A549 (cell line): ENCODE measurements at regions not wholly inside any gene's neighbourhood (a gene's known extent, or its start where the extent isn't known, plus 50 kb on each side); places are given as distances from the start of the nearest gene placed in this dataset.
A peak's percentile ranks its signal among the peaks of the same experiment; 100 is the strongest.

ENCODE experiments used
- ATAC-seq, 2 experiments: fragments of 200-7000 bp in 1 of 2; fragments of >200 bp in 1 of 2; cut with Nextera tagmentation in 1 of 2; cut with Tn5 transposase in 1 of 2; 3 replicates each; pipeline versions ENCODE4 v1.8.0 to v1.9.1; 2018 to 2020; ENCODE audit warnings: mild to moderate bottlenecking in 1 of 2, moderate library complexity in 1 of 2
- CTCF ChIA-PET: fragments of 300-600 bp; sonication (Branson Sonifier 250); formaldehyde crosslinking; extraction: SDS; loops from one replicate; lab custom pipeline; 2021; ENCODE audit warnings: antibody characterized with exemption, inconsistent platforms; lab: Yijun Ruan, JAX
- POLR2A ChIA-PET: fragments of 350-600 bp; formaldehyde crosslinking; extraction: SDS; loops from one replicate; lab custom pipeline; 2021; ENCODE audit warnings: antibody characterized with exemption, inconsistent platforms; lab: Yijun Ruan, JAX
- DNase-seq, 2 experiments: peaks; one replicate each; pipeline versions ENCODE4 v3.0.0 to v3.0.0-alpha.2; 2011 to 2016; ENCODE audit warnings: low read depth in 1 of 2, low spot score in 1 of 2
- FAIRE-seq: peaks from 2 replicates; lab custom pipeline; 2011; peaks lifted over from hg19 to GRCh38; lab: Jason Lieb, UNC
- H3K27ac ChIP-seq, 2 experiments: fragments of >200 bp; sonication (Bioruptor Twin); formaldehyde crosslinking; 3 replicates each; pipeline ENCODE4 v1.5.1; 2016 to 2017
- H3K4me1 ChIP-seq: fragments of >200 bp; sonication (Bioruptor Twin); formaldehyde crosslinking; 3 replicates; pipeline ENCODE4 v1.6.1; 2016
- H3K4me2 ChIP-seq: fragments of >200 bp; sonication (Bioruptor Twin); formaldehyde crosslinking; 3 replicates; pipeline ENCODE4 v1.6.1; 2016
- H3K4me3 ChIP-seq: fragments of >200 bp; sonication (Bioruptor Twin); formaldehyde crosslinking; 3 replicates; pipeline ENCODE4 v1.5.1; 2016
- H3K9me3 ChIP-seq: fragments of >200 bp; sonication (Bioruptor Twin); formaldehyde crosslinking; 3 replicates; pipeline ENCODE4 v1.6.1; 2016
- CBX8 ChIP-seq: fragments of 200-600 bp; sonication (generic); IDR thresholded peaks from 2 replicates; pipeline ENCODE4 v1.6.1; 2016
- CHD4 ChIP-seq: fragments of 200-600 bp; sonication (generic); IDR thresholded peaks from 2 replicates; pipeline ENCODE4 v1.6.1; 2016; ENCODE audit warnings: antibody characterized with exemption, mild to moderate bottlenecking, borderline replicate concordance
- EP300 ChIP-seq, 2 experiments: fragments of >200 bp; sonication (Bioruptor Twin); formaldehyde crosslinking; IDR thresholded peaks; 2 replicates in 1 of 2; 3 replicates in 1 of 2; pipeline ENCODE4 v1.6.1; 2016 to 2017
- FOXS1 ChIP-seq: fragments of 250-450 bp; sonication (Bioruptor Pico); IDR thresholded peaks from 2 replicates; pipeline ENCODE4 v1.5.0; 2020; ENCODE audit warnings: mild to moderate bottlenecking, moderate library complexity
- HDAC2 ChIP-seq: fragments of 200-600 bp; sonication (generic); IDR thresholded peaks from 2 replicates; pipeline ENCODE4 v1.6.1; 2016
- JUNB ChIP-seq: fragments of >200 bp; sonication (Bioruptor Twin); formaldehyde crosslinking; IDR thresholded peaks from 2 replicates; pipeline ENCODE4 v1.6.1; 2016
- KDM1A ChIP-seq: fragments of 200-600 bp; sonication (generic); IDR thresholded peaks from 2 replicates; pipeline ENCODE4 v1.6.1; 2016; ENCODE audit warnings: low read depth, mild to moderate bottlenecking
- KDM5A ChIP-seq: fragments of 200-600 bp; sonication (generic); IDR thresholded peaks from 2 replicates; pipeline ENCODE4 v1.6.1; 2016; ENCODE audit warnings: antibody characterized with exemption, mild to moderate bottlenecking
- MAFK ChIP-seq: fragments of 450-650 bp; IDR thresholded peaks from 2 replicates; pipeline ENCODE4 v1.6.1; 2014; ENCODE audit not compliant: partially characterized antibody
- MAZ ChIP-seq: fragments of 150-350 bp; IDR thresholded peaks from 2 replicates; pipeline ENCODE4 v1.6.1; 2014; ENCODE audit warnings: antibody characterized with exemption, low read depth, low read length, borderline replicate concordance
- MYC ChIP-seq: IDR thresholded peaks from 2 replicates; pipeline ENCODE4 v1.6.1; 2012; ENCODE audit warnings: mild to moderate bottlenecking, inconsistent platforms, low read length, improper control_type of control experiment, borderline replicate concordance
- NFE2L2 ChIP-seq: fragments of 150-350 bp; conservative IDR thresholded peaks from 2 replicates; pipeline ENCODE4 v1.6.1; 2014; ENCODE audit warnings: low read length
- NPAS2 ChIP-seq: fragments of 250-450 bp; sonication (Bioruptor Pico); IDR thresholded peaks from 2 replicates; pipeline ENCODE4 v1.8.0; 2022; ENCODE audit warnings: mild to moderate bottlenecking, moderate library complexity, borderline replicate concordance
- NR3C1 ChIP-seq: fragments of >200 bp; sonication (Bioruptor Twin); formaldehyde crosslinking; IDR thresholded peaks from 3 replicates; pipeline ENCODE4 v1.6.1; 2017
- PHF8 ChIP-seq: fragments of 200-600 bp; sonication (generic); IDR thresholded peaks from 2 replicates; pipeline ENCODE4 v1.6.1; 2016; ENCODE audit warnings: low read depth, mild to moderate bottlenecking, antibody characterized with exemption, moderate library complexity, borderline replicate concordance
- RAD21 ChIP-seq, 2 experiments: fragments of >200 bp in 1 of 2; sonication (Bioruptor Twin) in 1 of 2; formaldehyde crosslinking in 1 of 2; IDR thresholded peaks in 1 of 2; conservative IDR thresholded peaks in 1 of 2; 2 replicates in 1 of 2; 3 replicates in 1 of 2; pipeline ENCODE4 v1.6.1; 2012 to 2018; ENCODE audit warnings: inconsistent platforms in 1 of 2
- RARB ChIP-seq: fragments of 250-450 bp; sonication (Bioruptor Pico); IDR thresholded peaks from 2 replicates; pipeline ENCODE4 v1.8.0; 2021; ENCODE audit warnings: mild to moderate bottlenecking, moderate library complexity
- RCOR1 ChIP-seq: fragments of 150-350 bp; IDR thresholded peaks from 2 replicates; pipeline ENCODE4 v1.6.1; 2014; ENCODE audit warnings: antibody characterized with exemption, low read length, low read depth
- SMC3 ChIP-seq: fragments of >200 bp; sonication (Bioruptor Twin); formaldehyde crosslinking; IDR thresholded peaks from 3 replicates; pipeline ENCODE4 v1.6.1; 2018; ENCODE audit warnings: inconsistent platforms
- ZFP36 ChIP-seq: fragments of 450-650 bp; IDR thresholded peaks from 2 replicates; pipeline ENCODE4 v1.6.1; 2014; ENCODE audit warnings: borderline replicate concordance; ENCODE audit not compliant: partially characterized antibody
- ZSCAN20 ChIP-seq: fragments of 250-450 bp; sonication (Bioruptor Pico); IDR thresholded peaks from 2 replicates; pipeline ENCODE4 v1.8.0; 2022; ENCODE audit warnings: mild to moderate bottlenecking, moderate library complexity
- WGBS: methylation state at CpG from one replicate; pipeline ENCODE4 v1.1.6; 2017; ENCODE audit errors: missing lambda C conversion rate; 5-methylcytosine and 5-hydroxymethylcytosine counted together
- TF ChIP-seq, protein P1 (sequence below): fragments of 150-350 bp; IDR thresholded peaks from 2 replicates; pipeline ENCODE4 v1.6.1; 2014; ENCODE audit warnings: low read depth, mild to moderate bottlenecking, low read length
- TF ChIP-seq, protein P2 (sequence below): IDR thresholded peaks from 2 replicates; pipeline ENCODE4 v1.6.1; 2012
- TF ChIP-seq, protein P3 (sequence below): IDR thresholded peaks from 2 replicates; pipeline ENCODE4 v1.6.1; 2012
- TF ChIP-seq, protein P4 (sequence below): fragments of 250-450 bp; sonication (Bioruptor Pico); IDR thresholded peaks from 2 replicates; pipeline ENCODE4 v1.5.0; 2021; ENCODE audit warnings: mild to moderate bottlenecking, moderate library complexity, borderline replicate concordance
- TF ChIP-seq, protein P5 (sequence below): fragments of 250-450 bp; sonication (Bioruptor Pico); IDR thresholded peaks from 2 replicates; pipeline ENCODE4 v1.5.0; 2020; ENCODE audit warnings: low read depth, mild to moderate bottlenecking, moderate library complexity
- TF ChIP-seq, protein P6 (sequence below): fragments of >200 bp; sonication (Bioruptor Twin); formaldehyde crosslinking; IDR thresholded peaks from 3 replicates; pipeline ENCODE4 v1.5.1; 2016
- TF ChIP-seq, protein P7 (sequence below): IDR thresholded peaks from 2 replicates; pipeline ENCODE4 v1.6.1; 2012; ENCODE audit warnings: low read depth, borderline replicate concordance

DNA sequence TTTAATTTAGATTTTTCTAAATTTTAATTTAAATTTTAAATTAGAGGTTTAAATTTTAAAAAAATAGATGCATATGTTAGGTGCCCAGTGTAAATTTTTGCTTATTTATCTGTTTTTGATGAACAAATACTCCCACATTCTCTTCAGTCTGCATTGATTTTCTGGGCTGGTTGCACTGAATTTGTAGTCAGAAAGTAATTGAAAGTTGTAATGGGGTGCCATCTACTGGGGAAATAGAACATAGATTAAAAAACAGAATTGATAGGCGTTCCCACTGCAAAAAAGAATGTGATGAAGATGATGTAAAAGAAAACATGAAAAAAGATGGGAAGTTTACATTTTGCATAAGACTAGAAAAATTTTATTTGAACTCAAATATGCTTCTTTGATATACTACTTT lies 51.7 kb upstream of the CCDC85A start (continued):
- TF ChIP-seq, protein P1, sequence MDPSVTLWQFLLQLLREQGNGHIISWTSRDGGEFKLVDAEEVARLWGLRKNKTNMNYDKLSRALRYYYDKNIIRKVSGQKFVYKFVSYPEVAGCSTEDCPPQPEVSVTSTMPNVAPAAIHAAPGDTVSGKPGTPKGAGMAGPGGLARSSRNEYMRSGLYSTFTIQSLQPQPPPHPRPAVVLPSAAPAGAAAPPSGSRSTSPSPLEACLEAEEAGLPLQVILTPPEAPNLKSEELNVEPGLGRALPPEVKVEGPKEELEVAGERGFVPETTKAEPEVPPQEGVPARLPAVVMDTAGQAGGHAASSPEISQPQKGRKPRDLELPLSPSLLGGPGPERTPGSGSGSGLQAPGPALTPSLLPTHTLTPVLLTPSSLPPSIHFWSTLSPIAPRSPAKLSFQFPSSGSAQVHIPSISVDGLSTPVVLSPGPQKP = no peak
- TF ChIP-seq KDM5A = 0 out of 2 replicates have a peak, but pooled peaks have one; percentile 19
- TF ChIP-seq CBX8 = no peak
- TF ChIP-seq, protein P2, sequence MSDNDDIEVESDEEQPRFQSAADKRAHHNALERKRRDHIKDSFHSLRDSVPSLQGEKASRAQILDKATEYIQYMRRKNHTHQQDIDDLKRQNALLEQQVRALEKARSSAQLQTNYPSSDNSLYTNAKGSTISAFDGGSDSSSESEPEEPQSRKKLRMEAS = no peak
- no peak for TF ChIP-seq RCOR1
- no peak for TF ChIP-seq PHF8
- no peak for TF ChIP-seq NR3C1
- no peak for TF ChIP-seq FOXS1
- TF ChIP-seq JUNB = no peak
- TF ChIP-seq, protein P3, sequence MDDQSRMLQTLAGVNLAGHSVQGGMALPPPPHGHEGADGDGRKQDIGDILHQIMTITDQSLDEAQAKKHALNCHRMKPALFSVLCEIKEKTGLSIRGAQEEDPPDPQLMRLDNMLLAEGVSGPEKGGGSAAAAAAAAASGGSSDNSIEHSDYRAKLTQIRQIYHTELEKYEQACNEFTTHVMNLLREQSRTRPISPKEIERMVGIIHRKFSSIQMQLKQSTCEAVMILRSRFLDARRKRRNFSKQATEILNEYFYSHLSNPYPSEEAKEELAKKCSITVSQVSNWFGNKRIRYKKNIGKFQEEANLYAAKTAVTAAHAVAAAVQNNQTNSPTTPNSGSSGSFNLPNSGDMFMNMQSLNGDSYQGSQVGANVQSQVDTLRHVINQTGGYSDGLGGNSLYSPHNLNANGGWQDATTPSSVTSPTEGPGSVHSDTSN = no peak
- TF ChIP-seq EP300 (IDR thresholded peaks at IDR 0.05) = no peak
- peak; percentile 88 for TF ChIP-seq RAD21 (conservative IDR thresholded peaks at IDR 0.05 in 1 of 2, IDR thresholded peaks at IDR 0.05 in 1 of 2)
- no peak for TF ChIP-seq MAFK

DNA sequence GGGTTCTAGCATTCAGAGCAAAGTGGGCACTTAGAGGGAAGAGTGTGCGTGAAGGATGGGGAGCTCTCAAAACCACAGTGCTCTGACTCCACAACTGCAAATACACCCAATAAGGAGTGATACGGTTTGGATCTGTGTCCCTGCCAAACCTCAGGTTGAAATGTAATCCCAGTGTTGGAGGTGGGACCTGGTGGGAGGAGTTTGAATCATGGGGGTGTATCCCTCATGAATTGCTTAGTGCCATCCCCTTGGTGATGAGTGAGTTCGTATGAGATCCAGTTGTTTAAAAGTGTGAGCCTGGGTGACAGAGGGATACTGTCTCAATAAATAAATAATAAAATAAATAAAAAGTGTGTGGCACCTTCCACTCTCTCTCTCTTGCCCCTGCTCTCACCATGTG lies 50.3 kb upstream of the CCDC85A start:
- H3K27ac ChIP-seq = no peak overlapping the region
- no peak for FAIRE-seq
- POLR2A ChIA-PET = no interaction called here
- 41% methylated on average over 3 of the region's 3 CpGs for WGBS
- TF ChIP-seq, protein P4, sequence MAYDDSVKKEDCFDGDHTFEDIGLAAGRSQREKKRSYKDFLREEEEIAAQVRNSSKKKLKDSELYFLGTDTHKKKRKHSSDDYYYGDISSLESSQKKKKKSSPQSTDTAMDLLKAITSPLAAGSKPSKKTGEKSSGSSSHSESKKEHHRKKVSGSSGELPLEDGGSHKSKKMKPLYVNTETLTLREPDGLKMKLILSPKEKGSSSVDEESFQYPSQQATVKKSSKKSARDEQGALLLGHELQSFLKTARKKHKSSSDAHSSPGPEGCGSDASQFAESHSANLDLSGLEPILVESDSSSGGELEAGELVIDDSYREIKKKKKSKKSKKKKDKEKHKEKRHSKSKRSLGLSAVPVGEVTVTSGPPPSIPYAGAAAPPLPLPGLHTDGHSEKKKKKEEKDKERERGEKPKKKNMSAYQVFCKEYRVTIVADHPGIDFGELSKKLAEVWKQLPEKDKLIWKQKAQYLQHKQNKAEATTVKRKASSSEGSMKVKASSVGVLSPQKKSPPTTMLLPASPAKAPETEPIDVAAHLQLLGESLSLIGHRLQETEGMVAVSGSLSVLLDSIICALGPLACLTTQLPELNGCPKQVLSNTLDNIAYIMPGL (CRISPR knock-in tag) = no peak
- no peak for TF ChIP-seq JUNB
- no peak for TF ChIP-seq NPAS2
- no peak for TF ChIP-seq CHD4
- TF ChIP-seq KDM5A = no peak
- TF ChIP-seq MYC = no peak
- TF ChIP-seq, protein P5, sequence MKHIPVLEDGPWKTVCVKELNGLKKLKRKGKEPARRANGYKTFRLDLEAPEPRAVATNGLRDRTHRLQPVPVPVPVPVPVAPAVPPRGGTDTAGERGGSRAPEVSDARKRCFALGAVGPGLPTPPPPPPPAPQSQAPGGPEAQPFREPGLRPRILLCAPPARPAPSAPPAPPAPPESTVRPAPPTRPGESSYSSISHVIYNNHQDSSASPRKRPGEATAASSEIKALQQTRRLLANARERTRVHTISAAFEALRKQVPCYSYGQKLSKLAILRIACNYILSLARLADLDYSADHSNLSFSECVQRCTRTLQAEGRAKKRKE (CRISPR knock-in tag) = no peak
- no peak for TF ChIP-seq MAZ
- no peak for TF ChIP-seq HDAC2
- TF ChIP-seq, protein P6, sequence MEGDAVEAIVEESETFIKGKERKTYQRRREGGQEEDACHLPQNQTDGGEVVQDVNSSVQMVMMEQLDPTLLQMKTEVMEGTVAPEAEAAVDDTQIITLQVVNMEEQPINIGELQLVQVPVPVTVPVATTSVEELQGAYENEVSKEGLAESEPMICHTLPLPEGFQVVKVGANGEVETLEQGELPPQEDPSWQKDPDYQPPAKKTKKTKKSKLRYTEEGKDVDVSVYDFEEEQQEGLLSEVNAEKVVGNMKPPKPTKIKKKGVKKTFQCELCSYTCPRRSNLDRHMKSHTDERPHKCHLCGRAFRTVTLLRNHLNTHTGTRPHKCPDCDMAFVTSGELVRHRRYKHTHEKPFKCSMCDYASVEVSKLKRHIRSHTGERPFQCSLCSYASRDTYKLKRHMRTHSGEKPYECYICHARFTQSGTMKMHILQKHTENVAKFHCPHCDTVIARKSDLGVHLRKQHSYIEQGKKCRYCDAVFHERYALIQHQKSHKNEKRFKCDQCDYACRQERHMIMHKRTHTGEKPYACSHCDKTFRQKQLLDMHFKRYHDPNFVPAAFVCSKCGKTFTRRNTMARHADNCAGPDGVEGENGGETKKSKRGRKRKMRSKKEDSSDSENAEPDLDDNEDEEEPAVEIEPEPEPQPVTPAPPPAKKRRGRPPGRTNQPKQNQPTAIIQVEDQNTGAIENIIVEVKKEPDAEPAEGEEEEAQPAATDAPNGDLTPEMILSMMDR = no peak
- no peak for TF ChIP-seq NFE2L2
- no peak for TF ChIP-seq ZFP36
- TF ChIP-seq, protein P7, sequence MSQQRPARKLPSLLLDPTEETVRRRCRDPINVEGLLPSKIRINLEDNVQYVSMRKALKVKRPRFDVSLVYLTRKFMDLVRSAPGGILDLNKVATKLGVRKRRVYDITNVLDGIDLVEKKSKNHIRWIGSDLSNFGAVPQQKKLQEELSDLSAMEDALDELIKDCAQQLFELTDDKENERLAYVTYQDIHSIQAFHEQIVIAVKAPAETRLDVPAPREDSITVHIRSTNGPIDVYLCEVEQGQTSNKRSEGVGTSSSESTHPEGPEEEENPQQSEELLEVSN = no peak
- TF ChIP-seq ZSCAN20 (CRISPR knock-in tag) = no peak
- no peak for TF ChIP-seq KDM1A
- no peak for TF ChIP-seq RARB
- no peak for TF ChIP-seq CBX8
- no peak for TF ChIP-seq SMC3
- ATAC-seq = no peak
- no peak overlapping the region for H3K4me2 ChIP-seq
- H3K4me3 ChIP-seq = no peak overlapping the region
- CTCF ChIA-PET = interaction anchor here (0.7 to 1.9 kb wide), 6 partner anchors 11 to 416 kb away, joined by 3 to 9 read pairs (median 3); no protein-coding TSS in a partner anchor
- H3K4me1 ChIP-seq = no peaks in the 10 kb centered on the region
- no peak for DNase-seq
- no peaks in the 10 kb centered on the region for H3K9me3 ChIP-seq
